Endometrium (tissue), 2 donors: ENCODE measurements at regions not wholly inside any gene's neighbourhood (a gene's known extent, or its start where the extent isn't known, plus 50 kb on each side); places are given as distances from the start of the nearest gene placed in this dataset.

Source experiments
- FAIRE-seq: peaks from 2 replicates; lab custom pipeline; 2012; peaks lifted over from hg19 to GRCh38; lab: Jason Lieb, UNC
- donor health status: control.
- donor health status: control.

GRCh38 chr16:17590711-17591654 lies 120.2 kb upstream of the XYLT1 start:
- no peak for FAIRE-seq

- no peak for FAIRE-seq
Observed at GRCh38 chr16:17589898-17590297, 119.1 kb upstream of the XYLT1 start.

GRCh38 chr16:17585449-17586074 lies 114.8 kb upstream of the XYLT1 start:
- FAIRE-seq: no peak

- FAIRE-seq: no peak
Observed at GRCh38 chr16:17578981-17579874, 108.5 kb upstream of the XYLT1 start.

- FAIRE-seq: no peak
Observed at GRCh38 chr16:17574256-17574655, 103.5 kb upstream of the XYLT1 start.

- no peak for FAIRE-seq
Observed at GRCh38 chr16:17572145-17572544, 101.4 kb upstream of the XYLT1 start.

GRCh38 chr16:17571499-17572093 lies 100.8 kb upstream of the XYLT1 start:
- no peak for FAIRE-seq

GRCh38 chr16:17568239-17568638 lies 97.5 kb upstream of the XYLT1 start:
- no peak for FAIRE-seq

GRCh38 chr16:17567455-17567854 lies 96.7 kb upstream of the XYLT1 start:
- FAIRE-seq: no peak

- no peak for FAIRE-seq
Observed at GRCh38 chr16:17566656-17567450, 96.1 kb upstream of the XYLT1 start.

- FAIRE-seq: no peak
Observed at GRCh38 chr16:17566075-17566474, 95.3 kb upstream of the XYLT1 start.

GRCh38 chr16:17565605-17566004 lies 94.8 kb upstream of the XYLT1 start:
- no peak for FAIRE-seq

GRCh38 chr16:17564856-17565255 lies 94.1 kb upstream of the XYLT1 start:
- no peak for FAIRE-seq

GRCh38 chr16:17563323-17564091 lies 92.7 kb upstream of the XYLT1 start:
- no peak for FAIRE-seq

- no peak for FAIRE-seq
Observed at GRCh38 chr16:17561056-17561455, 90.3 kb upstream of the XYLT1 start.

GRCh38 chr16:17560548-17560947 lies 89.8 kb upstream of the XYLT1 start:
- no peak for FAIRE-seq

- no peak for FAIRE-seq
Observed at GRCh38 chr16:17559394-17559793, 88.6 kb upstream of the XYLT1 start.

GRCh38 chr16:17557949-17558348 lies 87.2 kb upstream of the XYLT1 start:
- no peak for FAIRE-seq

GRCh38 chr16:17557480-17557879 lies 86.7 kb upstream of the XYLT1 start:
- no peak for FAIRE-seq

GRCh38 chr16:17556276-17557052 lies 85.7 kb upstream of the XYLT1 start:
- FAIRE-seq: no peak
